NB4 (cell line): ENCODE measurements at regions not wholly inside any gene's neighbourhood (a gene's known extent, or its start where the extent isn't known, plus 50 kb on each side); places are given as distances from the start of the nearest gene placed in this dataset.

ENCODE experiments used
- DNase-seq: peaks from one replicate; pipeline ENCODE4 v3.0.0; 2010; ENCODE audit warnings: low read depth
- H3K4me3 ChIP-seq: one replicate; pipeline ENCODE4 v1.5.1; 2011; ENCODE audit warnings: mild to moderate bottlenecking, low read depth, low read length, moderate library complexity
- MYC ChIP-seq: IDR thresholded peaks from 2 replicates; pipeline ENCODE4 v1.6.1; 2011; ENCODE audit warnings: low read depth, low read length
- POLR2A ChIP-seq: IDR thresholded peaks from 2 replicates; pipeline ENCODE4 v1.6.1; 2011; ENCODE audit warnings: mild to moderate bottlenecking; ENCODE audit not compliant: insufficient read length; ENCODE audit errors: extremely low read depth
- TF ChIP-seq, protein P1 (sequence below): IDR thresholded peaks from one replicate; pipeline ENCODE4 v1.5.1; 2012; ENCODE audit warnings: low read depth, low read length
- TF ChIP-seq, protein P2 (sequence below): IDR thresholded peaks from 2 replicates; pipeline ENCODE4 v1.6.1; 2011; ENCODE audit warnings: low read depth, low read length

DNA sequence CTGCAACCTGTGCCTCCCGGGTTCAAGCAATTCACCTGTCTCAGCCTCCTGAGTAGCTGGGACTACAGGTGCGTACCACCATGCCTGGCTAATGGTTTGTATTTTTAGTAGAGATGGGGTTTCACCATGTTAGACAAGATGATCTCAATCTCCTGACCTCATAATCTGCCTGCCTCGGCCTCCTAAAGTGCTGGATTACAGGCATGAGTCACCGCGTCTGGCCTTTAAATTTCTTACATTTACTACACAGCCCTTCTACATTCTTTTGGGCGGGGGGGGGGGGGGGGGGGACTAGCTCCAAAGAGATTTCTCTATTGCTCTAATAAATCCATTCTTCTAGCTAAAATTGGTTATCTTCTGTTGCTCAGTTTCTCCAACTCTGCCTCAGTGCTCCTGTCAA, 964.9 kb upstream of the ACVR2A start:
- no peak for TF ChIP-seq MYC
- DNase-seq = no peak
- H3K4me3 ChIP-seq = no peak overlapping the region

DNA sequence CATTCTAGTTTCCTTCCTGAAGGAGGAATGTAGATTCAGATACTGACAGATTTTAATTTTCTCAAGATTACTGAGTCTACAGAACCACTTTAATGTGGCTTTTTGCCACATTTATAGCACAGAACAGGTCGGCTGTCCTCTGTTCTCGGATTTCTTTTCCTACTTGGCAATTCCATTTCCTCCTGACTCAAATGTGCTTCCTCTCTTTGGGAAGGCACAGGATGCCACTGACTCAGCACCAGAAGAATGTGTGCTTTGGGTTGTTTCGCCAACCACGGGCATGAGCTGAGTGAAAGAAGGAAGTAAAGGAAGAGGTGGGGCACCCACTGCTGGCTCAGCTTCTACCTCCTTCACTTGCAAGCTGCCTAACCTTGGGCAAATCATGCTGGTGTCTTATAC, 970.6 kb upstream of the ACVR2A start:
- DNase-seq = peak; percentile 16
- no peak for TF ChIP-seq POLR2A
- TF ChIP-seq, protein P1, sequence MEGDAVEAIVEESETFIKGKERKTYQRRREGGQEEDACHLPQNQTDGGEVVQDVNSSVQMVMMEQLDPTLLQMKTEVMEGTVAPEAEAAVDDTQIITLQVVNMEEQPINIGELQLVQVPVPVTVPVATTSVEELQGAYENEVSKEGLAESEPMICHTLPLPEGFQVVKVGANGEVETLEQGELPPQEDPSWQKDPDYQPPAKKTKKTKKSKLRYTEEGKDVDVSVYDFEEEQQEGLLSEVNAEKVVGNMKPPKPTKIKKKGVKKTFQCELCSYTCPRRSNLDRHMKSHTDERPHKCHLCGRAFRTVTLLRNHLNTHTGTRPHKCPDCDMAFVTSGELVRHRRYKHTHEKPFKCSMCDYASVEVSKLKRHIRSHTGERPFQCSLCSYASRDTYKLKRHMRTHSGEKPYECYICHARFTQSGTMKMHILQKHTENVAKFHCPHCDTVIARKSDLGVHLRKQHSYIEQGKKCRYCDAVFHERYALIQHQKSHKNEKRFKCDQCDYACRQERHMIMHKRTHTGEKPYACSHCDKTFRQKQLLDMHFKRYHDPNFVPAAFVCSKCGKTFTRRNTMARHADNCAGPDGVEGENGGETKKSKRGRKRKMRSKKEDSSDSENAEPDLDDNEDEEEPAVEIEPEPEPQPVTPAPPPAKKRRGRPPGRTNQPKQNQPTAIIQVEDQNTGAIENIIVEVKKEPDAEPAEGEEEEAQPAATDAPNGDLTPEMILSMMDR = no peak
- TF ChIP-seq, protein P2, sequence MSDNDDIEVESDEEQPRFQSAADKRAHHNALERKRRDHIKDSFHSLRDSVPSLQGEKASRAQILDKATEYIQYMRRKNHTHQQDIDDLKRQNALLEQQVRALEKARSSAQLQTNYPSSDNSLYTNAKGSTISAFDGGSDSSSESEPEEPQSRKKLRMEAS = no peak
- TF ChIP-seq MYC = no peak
- no peak overlapping the region for H3K4me3 ChIP-seq

DNA sequence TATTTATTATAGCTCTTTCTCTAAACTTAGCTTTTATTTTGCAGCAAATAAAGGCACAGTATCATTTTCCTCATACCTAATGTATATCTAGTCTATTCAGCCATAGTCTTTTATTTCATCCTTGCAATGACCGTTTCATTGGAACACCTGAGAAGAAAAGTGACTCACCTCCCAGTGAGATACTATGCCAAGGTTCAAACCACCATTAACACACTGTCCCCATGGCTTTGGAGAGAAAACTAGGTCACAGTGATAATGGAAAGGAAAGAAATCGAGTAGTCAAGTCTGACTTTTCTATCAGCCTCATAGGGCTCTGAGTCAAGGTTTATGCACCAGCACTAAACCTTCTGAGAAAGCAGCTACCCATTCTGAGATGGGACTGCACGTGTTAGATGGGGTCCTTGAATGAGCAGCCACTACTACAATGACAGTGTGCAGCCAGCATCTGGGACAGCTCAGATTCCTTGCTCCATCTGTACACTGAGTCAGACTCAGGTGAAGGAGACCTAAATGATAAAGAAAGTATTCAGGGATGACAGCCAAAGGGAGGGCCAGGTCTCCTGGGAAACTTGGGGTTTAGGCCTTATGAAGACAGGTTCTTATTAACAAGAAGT, 971.1 kb upstream of the ACVR2A start:
- no peak for TF ChIP-seq POLR2A
- TF ChIP-seq MYC = no peak
- TF ChIP-seq, protein P2 = no peak
- TF ChIP-seq, protein P1 = no peak
- no peak overlapping the region for H3K4me3 ChIP-seq
- no peak for DNase-seq

DNA sequence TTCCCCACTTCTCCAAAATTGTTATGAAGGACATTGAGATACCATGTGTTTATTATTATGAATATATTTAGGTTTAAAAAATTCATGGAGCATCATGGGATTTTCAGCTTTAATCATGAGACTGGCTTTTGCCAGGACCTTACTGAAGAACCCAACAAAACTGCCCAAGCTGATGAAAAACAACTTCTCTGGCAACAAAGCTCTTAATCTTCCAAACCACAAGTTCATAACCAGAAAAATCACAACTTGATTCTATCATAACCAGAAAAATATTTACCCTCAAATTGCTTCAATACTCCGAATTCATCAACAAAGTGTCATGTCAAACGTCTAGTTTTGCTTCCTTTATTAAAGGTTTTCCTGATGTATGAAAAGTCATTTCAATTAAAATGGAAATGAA, 971.8 kb upstream of the ACVR2A start:
- TF ChIP-seq POLR2A (no peak), MYC (no peak)
- TF ChIP-seq, protein P1 = no peak
- TF ChIP-seq, protein P2 = no peak
- no peak overlapping the region for H3K4me3 ChIP-seq
- DNase-seq = no peak

DNA sequence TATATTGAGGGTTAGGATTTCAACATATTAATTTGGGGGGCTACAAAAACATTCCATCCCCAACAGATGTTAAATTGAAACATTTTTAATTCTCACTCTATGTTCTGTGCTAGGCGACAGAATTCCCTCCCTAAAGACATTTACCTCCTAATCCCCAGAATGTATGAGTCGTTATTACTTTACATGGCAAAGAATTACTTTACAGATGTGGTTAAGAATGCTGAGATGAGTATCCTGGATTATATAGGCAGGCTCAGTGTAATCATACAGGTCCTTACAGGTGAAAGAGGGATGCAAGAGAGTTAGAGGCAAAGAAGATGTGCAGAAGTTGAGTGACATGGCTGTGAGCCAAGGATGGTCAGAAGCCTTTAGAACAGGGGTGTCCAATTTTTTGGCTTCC, 974.1 kb upstream of the ACVR2A start:
- DNase-seq = no peak
- H3K4me3 ChIP-seq = no peak overlapping the region
- TF ChIP-seq, protein P1 = no peak
- TF ChIP-seq, protein P2 = no peak
- TF ChIP-seq POLR2A = no peak
- no peak for TF ChIP-seq MYC

DNA sequence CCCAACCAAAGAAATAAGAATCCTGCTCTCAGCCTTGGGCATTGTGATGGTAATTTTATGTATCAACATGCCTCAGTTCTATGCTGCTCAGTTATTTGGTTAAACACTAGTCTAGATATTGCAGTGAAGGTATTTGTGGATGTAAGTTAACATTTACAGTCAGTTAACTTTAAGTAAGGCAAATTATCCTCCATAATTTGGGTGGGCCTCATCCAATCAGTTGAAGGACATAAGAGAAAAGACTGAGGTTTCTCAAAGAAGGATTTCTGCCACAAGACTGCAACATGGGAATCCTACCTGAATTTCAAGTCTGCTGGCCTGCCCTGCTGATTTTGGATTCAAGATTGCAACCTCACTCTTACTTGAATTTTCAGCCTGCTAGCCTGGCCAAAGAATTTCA, 975.5 kb upstream of the ACVR2A start:
- DNase-seq = no peak
- TF ChIP-seq MYC = no peak
- TF ChIP-seq, protein P1 = no peak
- TF ChIP-seq, protein P2 = no peak
- no peak for TF ChIP-seq POLR2A
- H3K4me3 ChIP-seq = no peak overlapping the region
